ENCODE measurements at regions not wholly inside any gene's neighbourhood (a gene's known extent, or its start where the extent isn't known, plus 50 kb on each side); places are given as distances from the start of the nearest gene placed in this dataset.

GRCh38 chr5:158485047-158485446 lies 614.7 kb downstream of the EBF1 start:
- TF ChIP-seq CTCF (IDR thresholded peaks at IDR 0.05) = no peak
- no peak for TF ChIP-seq EP300 (IDR thresholded peaks at IDR 0.05)
- no peak for TF ChIP-seq POLR2A (IDR thresholded peaks at IDR 0.05; ENCODE audit: low read depth)

Measured in esophagus muscularis mucosa (tissue), 4 donors.